ENCODE measurements at regions not wholly inside any gene's neighbourhood (a gene's known extent, or its start where the extent isn't known, plus 50 kb on each side); places are given as distances from the start of the nearest gene placed in this dataset.

- Histone ChIP-seq H3K4me3 (no peak overlapping the region), H3K4me1 (no peaks in the 10 kb centered on the region), H3K9ac (ENCODE audit: low read depth in 2 of 2, low read length in 2 of 2) (no peak overlapping the region), H3K36me3 (no peaks in the 10 kb centered on the region), H3K27me3 (no peaks in the 10 kb centered on the region), H3K9me3 (no peaks in the 10 kb centered on the region), H3K27ac (no peak overlapping the region)
- DNase-seq, result no peak
- no peak for TF ChIP-seq CTCF (IDR thresholded peaks at IDR 0.05)
- intact Hi-C loops (cut with DNase I), result no loop called here
Measured at GRCh38 chr6:119871520-119871919, 522.0 kb upstream of the MAN1A1 start.

GRCh38 chr6:119865466-119866350 is 516.1 kb upstream of the MAN1A1 start:
- TF ChIP-seq CTCF (IDR thresholded peaks at IDR 0.05), result no peak
- Histone ChIP-seq H3K4me1 (no peaks in the 10 kb centered on the region), H3K4me3 (no peak overlapping the region), H3K27ac (no peak overlapping the region), H3K27me3 (no peaks in the 10 kb centered on the region), H3K9ac (ENCODE audit: low read depth in 2 of 2, low read length in 2 of 2) (no peak overlapping the region), H3K36me3 (no peaks in the 10 kb centered on the region), H3K9me3 (no peaks in the 10 kb centered on the region)
- intact Hi-C loops (cut with DNase I), result no loop called here
- DNase-seq, result no peak

- Histone ChIP-seq H3K9me3 (no peaks in the 10 kb centered on the region), H3K4me1 (no peaks in the 10 kb centered on the region), H3K27ac (no peak overlapping the region), H3K9ac (ENCODE audit: low read depth in 2 of 2, low read length in 2 of 2) (no peak overlapping the region), H3K27me3 (no peaks in the 10 kb centered on the region), H3K4me3 (no peak overlapping the region), H3K36me3 (no peaks in the 10 kb centered on the region)
- DNase-seq, result no peak
- intact Hi-C loops (cut with DNase I), result no loop called here
- TF ChIP-seq CTCF (IDR thresholded peaks at IDR 0.05), result no peak
Measured at GRCh38 chr6:119862719-119863118, 513.2 kb upstream of the MAN1A1 start.

- Histone ChIP-seq H3K4me3 (no peak overlapping the region), H3K27me3 (no peaks in the 10 kb centered on the region), H3K9ac (ENCODE audit: low read depth in 2 of 2, low read length in 2 of 2) (no peak overlapping the region), H3K4me1 (no peaks in the 10 kb centered on the region), H3K27ac (no peak overlapping the region), H3K9me3 (no peaks in the 10 kb centered on the region), H3K36me3 (no peaks in the 10 kb centered on the region)
- DNase-seq, result no peak
- intact Hi-C loops (cut with DNase I), result no loop called here
- no peak for TF ChIP-seq CTCF (IDR thresholded peaks at IDR 0.05)
Measured at GRCh38 chr6:119858901-119859300, 509.3 kb upstream of the MAN1A1 start.

- TF ChIP-seq CTCF (IDR thresholded peaks at IDR 0.05), result no peak
- Histone ChIP-seq H3K27ac (no peak overlapping the region), H3K4me1 (no peaks in the 10 kb centered on the region), H3K9me3 (no peaks in the 10 kb centered on the region), H3K27me3 (no peaks in the 10 kb centered on the region), H3K9ac (ENCODE audit: low read depth in 2 of 2, low read length in 2 of 2) (no peak overlapping the region), H3K4me3 (no peak overlapping the region), H3K36me3 (no peaks in the 10 kb centered on the region)
- intact Hi-C loops (cut with DNase I), result no loop called here
- no peak for DNase-seq
Measured at GRCh38 chr6:119856136-119856535, 506.6 kb upstream of the MAN1A1 start.

All from colonic mucosa (tissue), 4 donors.